GM19467 (cell line): ENCODE measurements at regions not wholly inside any gene's neighbourhood (a gene's known extent, or its start where the extent isn't known, plus 50 kb on each side); places are given as distances from the start of the nearest gene placed in this dataset.

Experiments
- ATAC-seq: cut with Tn5 transposase; IDR thresholded peaks from one replicate; pipeline ENCODE4 v1.9.1; 2021; ENCODE audit warnings: mild to moderate bottlenecking, moderate library complexity; ENCODE audit not compliant: unreplicated experiment

DNA sequence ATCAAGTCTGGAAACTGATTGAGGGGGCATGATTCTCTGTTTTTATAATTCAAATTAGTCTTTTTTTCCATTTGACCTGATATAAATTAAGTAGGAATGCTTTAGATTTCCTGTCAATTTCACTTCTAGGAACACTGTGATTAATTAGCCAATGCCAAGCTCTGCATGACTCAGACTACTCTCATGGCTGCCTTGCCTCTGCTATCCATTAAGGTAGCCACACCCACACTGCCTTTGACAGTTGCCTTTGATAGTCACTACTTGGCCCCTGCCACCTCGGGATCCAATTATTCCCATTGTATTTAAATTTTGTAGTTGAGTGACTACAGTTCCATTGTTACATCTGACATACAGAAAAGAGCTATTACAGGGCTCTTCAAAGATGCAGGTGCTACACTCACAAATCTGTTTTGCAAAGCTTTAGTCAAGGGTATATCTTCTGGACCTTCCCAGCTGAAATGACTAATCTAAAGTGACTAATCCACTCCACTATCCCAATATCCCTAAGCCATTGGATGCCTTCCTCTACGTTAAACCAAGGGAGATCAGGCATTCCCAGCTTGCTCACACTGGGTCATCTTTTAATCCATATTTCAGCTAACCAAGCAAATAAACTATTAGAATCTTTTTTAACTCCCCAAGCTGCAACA lies 1193.1 kb upstream of the MIR17HG start:
- ATAC-seq = no peak

DNA sequence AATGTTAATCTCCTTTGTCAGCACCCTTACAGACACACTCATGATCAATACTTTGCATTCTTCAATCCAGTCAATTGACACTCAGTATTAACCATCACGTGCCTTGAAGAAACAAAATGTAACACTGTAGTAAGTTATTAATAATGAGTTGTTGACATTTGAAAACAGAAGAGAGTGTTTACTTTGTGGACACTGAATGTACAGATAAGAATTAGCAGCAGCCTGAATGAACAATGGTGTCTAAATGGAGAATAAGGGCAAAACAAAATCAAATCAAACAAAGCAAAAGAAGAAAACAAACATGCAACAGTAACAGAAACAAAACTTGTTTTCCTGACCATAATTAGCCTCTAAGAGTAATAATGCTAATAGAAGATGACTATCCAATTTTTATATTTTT lies 1191.1 kb upstream of the MIR17HG start:
- ATAC-seq = no peak

DNA sequence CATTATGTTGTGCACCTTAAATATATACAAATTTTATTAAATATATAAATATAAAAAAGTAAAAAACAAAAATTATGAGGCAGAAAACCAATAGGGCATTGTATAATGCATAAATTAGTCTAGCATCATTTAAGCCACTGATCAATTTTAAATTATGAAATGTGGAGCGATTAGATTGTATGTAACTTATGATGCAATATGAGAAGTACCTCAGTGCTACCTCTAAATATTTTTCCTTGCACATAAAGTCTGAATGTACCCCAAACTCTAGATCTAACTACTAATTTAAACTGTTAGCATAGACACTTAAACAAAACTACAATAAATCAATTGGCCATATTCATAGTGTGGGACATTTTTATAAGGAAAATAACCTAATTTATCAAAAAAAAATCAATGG lies 1178.5 kb upstream of the MIR17HG start:
- no peak for ATAC-seq

DNA sequence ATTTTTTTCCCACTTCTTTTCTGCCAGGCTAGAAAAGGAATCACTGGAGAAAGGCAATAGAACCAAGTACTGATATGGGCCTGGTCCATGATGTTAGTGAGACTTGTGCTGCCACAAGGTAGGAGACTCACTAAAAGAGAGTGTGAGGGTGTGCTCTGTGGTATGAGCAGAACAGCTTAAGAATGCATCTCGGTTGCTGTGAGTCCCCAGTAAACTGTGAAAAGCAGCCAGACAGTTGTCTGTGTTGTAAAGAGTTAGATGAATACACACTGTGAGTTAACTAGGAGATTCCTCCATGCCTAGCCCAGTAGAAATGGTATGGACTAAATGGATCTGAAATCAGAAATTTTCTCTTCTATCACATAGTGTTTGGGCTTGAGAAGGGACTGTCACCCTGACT lies 1177.3 kb upstream of the MIR17HG start:
- no peak for ATAC-seq

DNA sequence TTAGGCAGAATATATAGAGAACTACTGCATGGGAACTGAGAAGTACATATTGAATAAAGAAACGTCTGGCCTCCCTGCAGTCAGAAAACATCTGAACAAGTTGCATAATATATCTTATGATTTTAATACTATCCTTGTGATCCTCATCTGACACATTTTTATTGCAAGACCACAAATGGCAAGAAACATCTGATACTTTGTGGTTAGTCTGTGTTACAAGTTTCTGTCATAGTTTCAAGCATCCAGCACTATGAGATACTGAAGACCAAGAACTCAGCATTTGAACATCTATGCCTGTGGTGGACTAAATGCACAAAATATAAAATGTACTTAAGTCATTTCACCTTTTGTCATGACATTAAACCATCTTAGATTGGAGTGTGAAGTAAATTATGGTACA lies 1175.8 kb upstream of the MIR17HG start:
- no peak for ATAC-seq

DNA sequence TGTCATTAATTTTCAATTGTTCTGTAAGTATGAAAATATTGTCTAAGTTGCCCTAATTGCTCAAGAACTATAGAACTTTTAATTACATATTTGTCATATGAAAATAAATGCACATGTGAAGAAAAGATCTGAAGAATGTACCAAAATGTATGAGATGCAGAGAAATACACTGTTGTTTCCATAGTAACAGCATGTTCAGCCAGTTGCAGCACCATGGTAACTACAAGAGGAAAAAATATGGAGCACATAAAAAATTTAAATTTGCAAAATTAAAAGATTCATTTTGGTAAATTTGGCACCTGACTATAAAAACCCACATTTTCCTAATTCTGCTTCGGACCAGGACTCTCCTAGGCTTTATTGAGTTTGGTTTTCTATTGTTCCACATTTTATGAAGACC lies 1170.0 kb upstream of the MIR17HG start:
- ATAC-seq = no peak

DNA sequence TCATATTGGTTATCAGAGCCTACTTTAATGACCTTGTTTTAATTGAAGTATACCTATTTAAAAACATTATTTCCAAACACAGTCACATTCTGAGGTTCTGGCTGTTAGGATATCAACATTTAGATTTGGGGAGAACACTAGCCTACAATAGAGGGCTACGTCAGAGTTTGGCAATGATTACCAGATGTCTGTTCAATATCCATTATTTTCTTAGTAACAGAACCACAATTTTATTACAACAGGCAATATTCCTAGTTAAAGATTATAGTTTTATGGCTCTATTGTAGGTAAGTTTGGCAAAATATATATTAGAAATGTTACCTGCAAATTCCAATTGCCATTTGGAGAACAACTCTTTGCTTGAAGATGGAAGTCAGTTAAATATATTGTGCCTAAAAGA lies 1163.1 kb upstream of the MIR17HG start:
- no peak for ATAC-seq

DNA sequence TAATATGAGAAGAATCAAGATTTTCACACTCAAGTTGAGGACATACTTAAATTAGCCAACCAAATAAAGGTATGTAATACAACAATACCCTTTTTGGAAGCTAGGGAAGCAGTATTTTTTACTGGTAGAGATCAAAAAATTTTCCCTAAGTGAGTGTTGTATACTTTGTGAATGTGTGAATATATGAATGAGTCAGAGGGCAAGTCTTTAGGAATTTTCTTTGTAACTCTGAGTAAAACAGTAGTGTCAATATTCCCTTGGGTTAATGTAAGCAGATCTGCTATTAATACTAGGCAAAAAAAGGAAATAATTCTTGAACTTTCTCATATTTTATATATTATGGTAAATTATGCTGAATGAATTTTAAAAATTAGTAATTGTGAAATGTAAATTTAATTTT lies 1161.8 kb upstream of the MIR17HG start:
- ATAC-seq = no peak

DNA sequence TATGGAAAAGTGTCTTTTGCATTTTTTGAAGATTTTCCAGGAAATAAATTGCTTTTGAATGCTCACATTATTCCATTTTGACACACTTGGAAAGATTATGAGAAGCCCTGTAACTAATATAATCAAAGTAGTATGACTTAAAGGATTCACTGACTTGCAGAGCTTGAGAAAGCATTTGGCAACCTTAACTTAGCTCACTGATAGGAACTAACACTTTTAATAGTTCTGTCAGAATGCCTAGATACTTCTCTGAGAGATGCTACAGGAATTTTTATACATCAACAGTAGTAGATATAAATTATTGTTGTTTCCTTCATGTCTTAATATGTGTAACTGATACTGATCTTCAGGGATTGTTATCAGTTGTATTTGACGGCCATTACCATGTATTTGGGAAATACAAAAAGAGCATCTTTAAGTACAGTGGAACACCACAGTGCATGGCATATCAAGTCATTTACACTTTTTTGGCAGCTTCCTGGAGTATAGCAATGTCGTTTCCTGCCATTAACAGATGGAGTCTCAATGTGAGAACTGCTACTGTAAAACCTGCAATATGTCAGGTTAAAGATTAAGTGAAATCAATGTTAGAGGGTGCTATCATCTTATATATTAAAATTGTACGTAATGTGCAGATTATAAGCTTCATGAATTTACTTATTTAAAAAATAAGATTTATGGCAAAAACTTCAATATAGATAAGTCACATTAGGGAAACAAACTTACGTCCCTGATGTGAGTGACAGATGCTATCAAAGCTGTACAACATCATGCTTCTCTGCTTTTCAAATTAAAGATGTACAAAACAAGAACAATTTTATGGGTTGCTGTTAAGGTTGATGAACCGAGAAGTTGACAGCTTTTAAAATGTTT lies 1159.8 kb upstream of the MIR17HG start:
- no peak for ATAC-seq

DNA sequence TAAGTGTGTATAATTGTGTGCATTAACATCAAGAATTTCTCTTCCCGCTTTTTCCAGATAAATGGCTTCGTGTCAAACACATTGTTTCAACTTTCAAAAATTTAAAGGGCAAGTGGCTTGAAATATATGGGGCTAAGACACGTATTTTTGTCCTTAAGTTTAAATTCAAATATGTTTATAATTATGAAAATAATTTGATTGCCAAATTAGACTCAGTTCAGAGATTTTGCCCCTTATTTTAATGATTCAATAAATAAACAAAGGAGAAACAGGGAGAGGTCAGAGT lies 1159.2 kb upstream of the MIR17HG start:
- no peak for ATAC-seq

DNA sequence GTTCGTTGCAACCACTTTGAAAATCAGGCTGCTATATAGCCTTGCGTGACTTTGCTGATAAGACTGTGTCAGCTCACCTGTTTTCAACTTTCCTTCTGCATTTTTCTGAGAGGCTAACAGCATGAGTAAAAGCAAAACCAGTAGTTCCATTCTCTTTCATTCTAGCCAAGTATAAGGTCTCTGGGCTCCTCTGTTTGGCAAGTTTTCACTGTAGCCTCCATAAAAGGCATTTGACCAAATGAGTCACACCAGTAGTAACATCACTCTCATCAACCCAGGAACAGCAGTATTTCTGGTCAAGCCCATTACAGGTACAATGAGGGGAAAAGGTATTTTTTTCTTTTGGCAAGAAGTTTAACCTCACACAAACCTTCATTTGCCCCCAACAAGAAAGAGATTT lies 1149.8 kb upstream of the MIR17HG start:
- ATAC-seq = no peak

DNA sequence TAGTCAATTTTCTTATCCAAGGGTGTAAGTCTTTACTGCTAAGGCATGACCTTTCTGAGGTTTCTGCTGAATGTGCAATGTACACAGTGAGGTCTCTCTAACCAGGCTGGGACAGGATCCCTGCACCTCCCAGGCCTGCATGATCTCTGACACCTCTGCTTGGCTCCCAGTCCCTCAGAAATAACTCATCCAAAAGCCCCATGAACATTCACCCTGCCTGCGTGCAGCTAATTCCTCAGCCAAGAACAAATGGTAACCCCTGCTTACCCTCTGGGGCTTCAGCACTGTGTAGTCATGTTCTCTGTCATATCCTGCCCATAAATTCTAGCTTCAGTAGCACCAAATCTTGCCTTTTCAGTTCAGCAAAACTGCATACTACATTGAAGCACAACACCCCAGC lies 1146.3 kb upstream of the MIR17HG start:
- ATAC-seq = no peak

DNA sequence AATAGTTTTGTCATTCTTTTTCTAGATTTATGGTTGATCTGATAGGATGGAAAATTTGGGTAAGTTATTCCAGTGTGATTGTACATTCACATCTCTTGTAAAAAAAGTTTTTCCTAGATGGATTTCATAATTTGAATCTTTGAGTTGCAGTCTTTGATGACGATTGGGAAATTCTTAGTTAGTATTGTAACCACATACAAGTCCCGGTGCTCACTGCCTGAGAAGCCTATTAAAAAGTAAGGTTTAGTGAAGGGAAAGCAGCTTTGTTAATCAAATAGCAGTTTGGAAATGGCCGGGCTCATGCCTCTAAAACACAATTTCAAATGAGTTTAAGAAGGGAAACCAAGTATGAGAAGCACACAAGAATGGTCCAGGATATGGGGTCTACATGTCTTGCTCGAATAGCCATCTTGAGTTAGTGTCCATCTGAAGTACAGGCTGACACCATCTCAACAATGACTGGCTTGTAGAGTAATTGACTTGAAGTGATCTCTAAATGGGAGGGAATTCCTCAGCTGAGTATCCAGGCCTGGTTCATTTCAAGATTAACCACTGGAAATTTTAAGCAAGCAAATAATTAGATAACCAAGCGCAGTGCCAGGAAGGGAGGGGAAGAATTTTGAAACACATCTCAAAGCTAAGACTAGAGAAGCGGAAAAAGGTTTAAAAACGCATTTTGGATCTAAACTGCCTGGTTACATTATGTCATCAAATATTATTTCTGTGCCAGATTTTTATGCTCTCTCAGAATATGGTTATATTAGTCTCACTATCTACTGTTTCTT lies 1145.6 kb upstream of the MIR17HG start:
- no peak for ATAC-seq

DNA sequence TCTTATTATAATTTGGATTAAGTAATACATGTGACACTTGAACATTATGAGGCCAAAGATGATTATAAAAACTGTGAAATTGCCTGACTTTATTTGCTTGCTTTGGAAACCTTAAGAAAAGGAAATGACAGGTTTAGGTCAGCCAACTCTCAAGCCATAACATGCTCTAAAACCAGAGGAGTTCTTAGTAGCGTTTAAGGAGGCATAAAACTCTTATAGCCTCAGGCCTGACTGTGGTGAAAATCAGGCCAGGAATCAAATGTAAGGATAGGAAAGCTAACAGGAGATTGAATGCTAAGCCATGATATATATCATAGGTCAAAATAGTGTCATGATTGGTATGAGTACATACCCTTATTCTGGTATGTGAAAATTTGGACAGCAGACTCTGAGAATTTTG lies 1142.4 kb upstream of the MIR17HG start:
- ATAC-seq = no peak

DNA sequence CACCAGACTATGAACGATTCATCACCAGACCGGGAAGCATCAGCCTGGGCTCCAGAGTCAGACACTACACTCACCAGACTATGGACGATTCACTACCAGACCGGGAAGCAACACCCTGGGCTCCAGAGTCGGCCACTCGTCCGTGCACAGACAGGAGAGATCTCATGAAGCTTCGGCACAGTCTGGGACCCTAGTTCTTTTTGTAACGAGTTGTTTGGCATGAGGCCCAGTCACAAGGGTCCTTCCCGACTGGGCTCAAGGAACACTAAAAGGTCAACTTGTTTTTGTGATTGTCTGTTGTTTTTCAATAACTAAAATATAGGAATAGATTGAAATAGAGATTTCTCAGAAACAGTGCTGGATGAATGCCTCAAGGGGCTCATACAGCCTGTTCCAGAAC lies 1141.6 kb upstream of the MIR17HG start:
- no peak for ATAC-seq

DNA sequence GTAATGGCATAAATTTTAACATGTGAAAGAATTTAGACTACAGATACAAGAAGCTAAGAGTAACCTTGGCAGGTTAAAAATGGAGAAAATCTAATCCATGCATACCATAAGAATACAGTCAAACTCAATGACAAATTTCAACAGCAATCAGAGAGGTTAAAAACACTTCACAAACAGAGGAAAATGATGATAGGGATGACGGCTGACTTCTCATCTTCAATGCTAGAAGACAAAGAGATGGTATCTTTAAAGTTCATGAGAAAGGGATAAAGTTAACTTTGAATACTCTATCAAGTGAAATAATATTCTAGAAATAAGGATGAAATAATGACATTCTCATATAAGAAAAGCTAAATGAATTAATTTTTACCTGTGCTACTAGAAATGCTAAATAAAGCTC lies 1130.2 kb upstream of the MIR17HG start:
- ATAC-seq = no peak

DNA sequence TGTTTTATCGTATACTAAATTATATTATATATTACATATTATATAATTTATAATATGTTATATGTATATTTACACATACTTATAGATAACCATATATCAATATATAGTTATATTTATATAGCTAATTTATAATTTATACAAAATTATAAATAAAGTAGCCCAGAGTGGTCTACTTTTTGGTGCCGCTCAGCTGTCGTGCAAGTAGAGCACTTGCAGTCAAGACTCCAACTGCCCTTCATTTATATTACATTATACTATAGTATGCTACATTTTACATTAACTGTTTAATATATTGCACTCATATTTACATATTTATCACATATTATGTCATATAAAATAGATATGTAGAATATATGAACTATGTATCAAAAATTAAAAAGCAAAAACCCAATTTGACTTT lies 1124.7 kb upstream of the MIR17HG start:
- ATAC-seq = no peak

DNA sequence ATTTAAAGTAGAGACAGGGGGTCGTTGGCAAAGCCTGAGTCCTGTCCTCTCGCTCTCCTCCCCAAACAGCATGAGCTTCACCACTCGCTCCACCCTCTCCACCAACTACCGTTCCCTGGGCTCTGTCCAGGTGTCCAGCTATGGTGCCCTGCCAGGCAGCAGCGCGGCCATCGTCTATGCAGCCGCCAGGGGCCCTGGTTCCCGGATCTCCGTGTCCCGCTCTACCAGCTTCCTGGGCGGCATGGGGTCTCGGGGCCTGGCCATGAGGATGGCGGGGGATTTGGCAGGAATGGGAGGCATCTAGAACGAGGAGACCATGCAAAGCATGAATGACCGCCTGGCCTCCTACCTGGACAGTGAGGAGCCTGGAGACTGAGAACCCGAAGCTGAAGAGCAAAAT lies 1117.2 kb upstream of the MIR17HG start:
- no peak for ATAC-seq

DNA sequence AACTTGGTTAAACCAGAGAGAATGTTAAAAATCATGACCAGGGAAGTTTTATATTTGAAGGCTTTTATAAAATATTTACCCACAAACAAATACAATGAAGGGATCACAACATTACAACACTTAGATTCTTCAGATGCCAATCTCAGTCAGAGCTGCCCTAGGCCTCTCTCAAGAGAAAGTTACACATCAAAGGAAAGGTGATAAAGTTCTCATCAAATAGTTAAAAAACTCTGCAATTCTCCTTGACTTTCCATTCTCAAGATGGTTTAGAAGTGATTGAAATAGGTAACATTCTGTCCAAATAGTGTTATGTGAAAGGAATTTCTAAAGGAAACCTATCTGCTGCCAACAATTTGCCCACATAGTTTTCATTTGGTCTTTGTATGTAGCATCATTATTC lies 1115.2 kb upstream of the MIR17HG start:
- no peak for ATAC-seq

DNA sequence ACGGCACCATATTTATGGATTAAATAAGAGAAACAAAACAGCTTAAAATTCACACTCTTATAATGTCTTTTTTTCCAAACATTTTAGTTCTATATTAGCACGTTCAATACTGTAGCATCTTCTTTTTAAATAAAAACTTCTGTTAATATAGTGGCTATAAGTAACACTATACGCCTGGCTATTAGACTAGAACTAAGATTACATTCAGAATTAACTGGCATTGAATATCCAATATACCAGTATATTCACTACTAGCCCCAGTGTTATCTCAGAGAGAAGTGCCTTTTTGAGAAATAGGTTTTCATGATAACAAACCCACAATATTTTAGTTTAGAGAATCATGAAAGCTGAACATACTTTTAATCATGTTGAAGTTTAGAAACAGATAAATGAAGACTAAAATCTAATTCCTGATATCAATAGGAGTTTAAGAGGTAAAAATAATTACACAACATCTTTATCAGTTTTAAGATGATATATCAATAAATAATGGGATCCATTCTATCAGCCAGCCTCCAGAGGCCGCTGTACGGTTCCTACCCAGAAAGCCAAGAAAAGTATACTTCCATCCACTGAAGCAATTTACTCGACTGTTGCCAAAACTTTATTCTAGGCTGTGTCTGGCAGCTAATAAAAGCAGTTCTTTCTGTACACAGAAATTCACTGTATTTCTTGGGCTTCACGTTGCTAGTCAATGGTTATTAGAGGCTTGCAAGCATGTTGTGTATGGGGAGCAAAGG lies 1113.4 kb upstream of the MIR17HG start:
- no peak for ATAC-seq

DNA sequence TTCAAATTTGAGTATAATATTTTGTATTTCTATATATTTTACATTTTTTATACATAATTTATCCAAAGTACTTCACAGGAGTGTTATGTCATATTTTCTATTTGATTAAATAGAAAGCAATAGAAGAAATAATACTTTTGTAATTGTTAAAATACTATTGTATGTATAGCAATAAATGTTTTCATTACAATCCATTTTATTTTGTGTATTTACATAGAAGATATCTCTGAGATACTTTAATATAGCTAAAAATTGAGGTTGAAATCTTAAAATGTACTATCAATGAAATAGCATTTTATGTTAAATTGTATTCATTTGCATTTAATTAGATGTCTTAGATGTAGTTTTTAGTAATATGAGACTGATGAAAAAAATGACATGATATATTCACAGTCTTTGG lies 1109.6 kb upstream of the MIR17HG start:
- ATAC-seq = no peak
